ENCODE measurements at regions not wholly inside any gene's neighbourhood (a gene's known extent, or its start where the extent isn't known, plus 50 kb on each side); places are given as distances from the start of the nearest gene placed in this dataset.

GRCh38 chr2:7724336-7724735 lies 807.1 kb downstream of the RNF144A start:
- H3K9ac ChIP-seq: no peak overlapping the region
- H3K79me2 ChIP-seq (ENCODE audit: insufficient read depth, low read depth): no peaks in the 10 kb centered on the region
- H3K27ac ChIP-seq: no peak overlapping the region
- peaks cover 10% of the 10 kb centered on the region for H3K4me1 ChIP-seq (ENCODE audit: low read depth, poor library complexity, severe bottlenecking)
- H3K36me3 ChIP-seq (ENCODE audit: insufficient read depth): no peaks in the 10 kb centered on the region
- no peak overlapping the region for H2AFZ ChIP-seq (ENCODE audit: low read depth)
- no peak for TF ChIP-seq CTCF (conservative IDR thresholded peaks at IDR 0.05; ENCODE audit: low read depth, low read length)
- no peak overlapping the region for H3K4me2 ChIP-seq
- no peak overlapping the region for H3K4me3 ChIP-seq (IDR thresholded peaks at IDR 0.05; ENCODE audit: insufficient read depth, low read depth, low read length)
- H4K20me1 ChIP-seq (ENCODE audit: insufficient read depth): no peaks in the 10 kb centered on the region
- no peaks in the 10 kb centered on the region for H3K27me3 ChIP-seq (ENCODE audit: insufficient read depth, low read depth)

DNA sequence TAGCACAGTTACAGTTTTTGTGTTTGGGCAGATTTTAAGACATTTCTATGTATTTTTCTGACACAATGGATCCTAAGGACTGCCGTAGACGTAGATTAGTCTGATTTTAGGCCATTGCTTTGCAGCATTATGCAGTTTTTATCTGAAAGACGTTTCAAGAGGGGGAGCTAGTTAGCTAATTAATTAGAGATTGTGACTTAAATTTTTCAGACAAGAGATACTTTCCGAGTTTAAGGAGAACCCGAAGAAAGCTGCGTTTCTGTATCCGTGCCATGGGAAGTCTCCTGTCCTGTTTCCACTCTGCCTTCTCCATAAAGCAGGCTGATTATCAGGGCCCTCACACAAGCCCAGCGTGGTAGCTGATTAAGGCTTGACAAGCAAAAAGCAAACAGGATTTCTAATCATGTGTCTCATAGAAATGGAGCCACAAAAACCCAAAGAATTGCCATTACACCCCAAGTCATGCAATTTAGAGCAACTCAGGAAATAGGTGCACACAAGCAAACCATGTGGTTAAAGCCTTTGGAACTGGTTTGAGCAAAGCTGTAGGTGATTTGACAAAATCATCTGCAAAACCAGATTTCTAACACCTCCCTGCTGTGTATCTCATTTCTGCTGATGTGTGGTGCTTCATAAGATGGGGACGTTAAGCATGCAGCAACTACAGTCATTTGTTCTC lies 808.1 kb downstream of the RNF144A start:
- no peak overlapping the region for H3K4me3 ChIP-seq (IDR thresholded peaks at IDR 0.05; ENCODE audit: insufficient read depth, low read depth, low read length)
- no peak overlapping the region for H3K9ac ChIP-seq
- no peaks in the 10 kb centered on the region for H3K79me2 ChIP-seq (ENCODE audit: insufficient read depth, low read depth)
- no peak for TF ChIP-seq CTCF (conservative IDR thresholded peaks at IDR 0.05; ENCODE audit: low read depth, low read length)
- no peaks in the 10 kb centered on the region for H4K20me1 ChIP-seq (ENCODE audit: insufficient read depth)
- H2AFZ ChIP-seq (ENCODE audit: low read depth): no peak overlapping the region
- H3K36me3 ChIP-seq (ENCODE audit: insufficient read depth): no peaks in the 10 kb centered on the region
- H3K27ac ChIP-seq: no peak overlapping the region
- H3K27me3 ChIP-seq (ENCODE audit: insufficient read depth, low read depth): no peaks in the 10 kb centered on the region
- H3K4me1 ChIP-seq (ENCODE audit: low read depth, poor library complexity, severe bottlenecking): peaks cover 10% of the 10 kb centered on the region
- no peak overlapping the region for H3K4me2 ChIP-seq

GRCh38 chr2:7725850-7726242 lies 808.6 kb downstream of the RNF144A start:
- H3K79me2 ChIP-seq (ENCODE audit: insufficient read depth, low read depth): no peaks in the 10 kb centered on the region
- no peak overlapping the region for H2AFZ ChIP-seq (ENCODE audit: low read depth)
- H3K4me1 ChIP-seq (ENCODE audit: low read depth, poor library complexity, severe bottlenecking): peaks cover 10% of the 10 kb centered on the region
- H3K4me2 ChIP-seq: no peak overlapping the region
- no peak overlapping the region for H3K4me3 ChIP-seq (IDR thresholded peaks at IDR 0.05; ENCODE audit: insufficient read depth, low read depth, low read length)
- no peak overlapping the region for H3K9ac ChIP-seq
- no peak overlapping the region for H3K27ac ChIP-seq
- H4K20me1 ChIP-seq (ENCODE audit: insufficient read depth): no peaks in the 10 kb centered on the region
- H3K27me3 ChIP-seq (ENCODE audit: insufficient read depth, low read depth): no peaks in the 10 kb centered on the region
- H3K36me3 ChIP-seq (ENCODE audit: insufficient read depth): no peaks in the 10 kb centered on the region
- no peak for TF ChIP-seq CTCF (conservative IDR thresholded peaks at IDR 0.05; ENCODE audit: low read depth, low read length)

GRCh38 chr2:7726989-7727388 lies 809.8 kb downstream of the RNF144A start:
- no peaks in the 10 kb centered on the region for H3K79me2 ChIP-seq (ENCODE audit: insufficient read depth, low read depth)
- H3K4me1 ChIP-seq (ENCODE audit: low read depth, poor library complexity, severe bottlenecking): peaks cover 10% of the 10 kb centered on the region
- H3K4me3 ChIP-seq (IDR thresholded peaks at IDR 0.05; ENCODE audit: insufficient read depth, low read depth, low read length): no peak overlapping the region
- H2AFZ ChIP-seq (ENCODE audit: low read depth): no peak overlapping the region
- TF ChIP-seq CTCF (conservative IDR thresholded peaks at IDR 0.05; ENCODE audit: low read depth, low read length): no peak
- no peak overlapping the region for H3K4me2 ChIP-seq
- no peak overlapping the region for H3K27ac ChIP-seq
- no peaks in the 10 kb centered on the region for H4K20me1 ChIP-seq (ENCODE audit: insufficient read depth)
- no peaks in the 10 kb centered on the region for H3K36me3 ChIP-seq (ENCODE audit: insufficient read depth)
- no peaks in the 10 kb centered on the region for H3K27me3 ChIP-seq (ENCODE audit: insufficient read depth, low read depth)
- no peak overlapping the region for H3K9ac ChIP-seq

Data from KMS-11 (cell line).